Limb (tissue), 2 donors: ENCODE measurements at regions not wholly inside any gene's neighbourhood (a gene's known extent, or its start where the extent isn't known, plus 50 kb on each side); places are given as distances from the start of the nearest gene placed in this dataset.
"Not testable (repeated sequence)": the region's sequence is repeated elsewhere in the genome, so short reads cannot be mapped to it uniquely, and the experiment has no call there.

Experiments used
- DNase-seq, 2 donors: peaks; one replicate each; pipeline ENCODE4 v3.0.0-alpha.2; 2016; ENCODE audit errors: extremely low spot score in 2 of 2

DNA sequence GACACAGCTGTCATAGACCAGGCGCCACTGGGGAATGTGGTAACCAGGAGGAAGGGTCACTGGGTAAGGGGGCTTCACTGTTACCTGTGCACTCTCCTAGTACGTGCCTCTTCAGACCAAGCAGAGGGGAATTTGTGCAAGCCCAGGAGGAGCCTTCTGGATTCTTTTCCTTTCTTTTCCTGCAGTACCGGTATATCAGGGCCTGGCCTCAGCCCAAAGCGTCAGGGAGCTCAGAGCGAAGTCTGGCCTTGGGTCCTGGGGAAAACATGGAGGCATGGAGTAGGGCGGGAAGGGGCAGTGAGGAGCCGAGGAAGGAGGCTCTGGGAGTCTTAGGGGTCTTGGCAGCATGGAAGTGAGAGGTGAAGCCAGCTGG lies 133.6 kb upstream of the GDF10 start:
- no peak for DNase-seq

DNA sequence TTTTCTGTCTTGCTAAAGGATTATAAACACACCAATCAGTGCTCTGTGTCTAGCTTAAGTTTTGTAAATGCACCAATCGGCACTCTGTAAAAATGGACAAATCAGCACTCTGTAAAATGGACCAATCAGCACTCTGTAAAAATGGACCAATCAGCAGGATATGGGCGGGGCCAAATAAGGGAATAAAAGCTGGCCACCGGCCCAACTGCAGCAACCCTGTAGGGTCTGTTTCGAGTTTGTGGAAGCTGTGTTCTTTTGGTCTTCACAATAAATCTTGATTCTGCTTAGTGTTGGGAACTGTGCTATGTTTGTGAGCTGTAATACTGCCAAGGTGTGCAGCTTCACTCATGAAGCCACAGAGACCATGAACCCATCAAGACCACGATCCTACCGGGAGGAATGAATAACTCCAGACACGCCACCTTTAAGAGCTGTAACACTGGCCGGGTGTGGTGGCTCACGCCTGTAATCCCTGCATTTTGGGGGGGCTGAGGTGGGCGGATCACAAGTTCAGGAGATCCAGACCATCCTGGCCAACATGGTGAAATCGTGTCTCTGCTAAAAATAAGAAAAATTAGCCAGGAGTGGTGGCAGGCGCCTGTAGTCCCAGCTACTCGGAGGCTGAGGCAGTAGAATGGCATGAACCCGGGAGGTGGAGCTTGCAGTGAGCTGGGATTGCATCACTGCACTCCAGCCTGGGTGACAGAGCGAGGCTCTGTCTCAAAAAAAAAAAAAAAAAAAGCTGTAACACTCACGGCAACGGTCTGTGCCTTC lies 133.0 kb upstream of the GDF10 start:
- DNase-seq = not testable (repeated sequence)

DNA sequence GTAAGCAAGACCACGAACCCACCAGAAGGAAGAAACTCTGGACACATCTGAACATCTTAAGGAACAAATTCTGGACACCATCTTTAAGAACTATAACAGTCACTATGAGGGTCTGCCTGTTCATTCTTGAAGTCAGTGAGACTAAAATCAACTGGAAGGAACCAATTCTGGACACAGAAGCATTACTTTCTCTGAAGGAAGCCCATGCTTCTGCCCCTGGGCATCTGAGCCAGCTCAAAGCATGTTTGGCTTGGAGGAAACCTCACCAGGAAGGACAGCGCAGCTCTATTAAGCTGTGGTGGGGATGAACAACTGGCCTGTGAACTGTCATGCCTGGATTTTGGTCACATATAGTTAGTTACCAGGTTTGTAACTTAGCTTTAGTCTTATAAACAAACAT lies 132.4 kb upstream of the GDF10 start:
- DNase-seq = no peak

DNA sequence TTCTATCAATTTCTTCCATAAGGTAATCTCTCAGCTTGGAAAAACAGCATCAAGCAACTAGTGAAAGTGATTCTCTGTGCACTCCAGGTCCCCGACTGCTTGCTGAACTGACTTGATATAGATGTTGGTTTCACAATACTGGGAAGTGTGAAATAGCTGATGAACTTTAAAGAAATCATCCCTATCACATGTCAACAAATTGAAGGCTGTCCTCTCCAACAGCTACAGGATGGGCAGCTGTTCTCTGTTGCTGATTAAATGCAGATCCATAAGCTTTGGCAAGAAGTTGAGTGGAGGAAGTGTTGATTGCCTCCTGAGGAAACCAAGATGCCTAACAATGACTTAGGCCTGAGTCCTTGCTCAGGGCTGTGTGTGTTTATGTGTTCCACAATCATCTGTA lies 130.4 kb upstream of the GDF10 start:
- DNase-seq = no peak

DNA sequence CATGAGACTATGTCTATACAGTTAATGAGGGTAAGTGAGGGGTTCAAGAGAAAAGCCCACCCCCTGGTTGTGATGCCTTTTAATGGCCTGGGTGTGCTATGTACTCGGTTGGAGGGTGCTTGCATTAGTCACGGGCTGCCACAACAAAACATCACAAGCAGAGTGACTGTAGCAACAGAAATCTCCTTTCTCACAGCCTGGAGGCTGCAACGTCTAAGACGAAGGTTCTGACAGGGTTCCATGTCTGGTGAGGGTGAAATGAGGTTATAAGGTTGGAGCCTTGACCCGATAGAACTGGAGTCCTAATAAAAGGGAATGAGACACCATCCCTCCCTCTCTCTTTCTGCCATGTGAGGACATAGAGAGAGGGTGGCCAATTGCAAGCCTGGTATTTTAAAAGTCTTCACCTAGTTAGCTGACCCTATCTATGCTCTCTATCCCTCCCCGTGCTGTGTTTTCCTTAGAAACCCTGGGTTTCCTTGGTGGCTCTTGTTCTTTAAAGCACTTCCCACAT lies 126.0 kb upstream of the GDF10 start:
- no peak for DNase-seq

DNA sequence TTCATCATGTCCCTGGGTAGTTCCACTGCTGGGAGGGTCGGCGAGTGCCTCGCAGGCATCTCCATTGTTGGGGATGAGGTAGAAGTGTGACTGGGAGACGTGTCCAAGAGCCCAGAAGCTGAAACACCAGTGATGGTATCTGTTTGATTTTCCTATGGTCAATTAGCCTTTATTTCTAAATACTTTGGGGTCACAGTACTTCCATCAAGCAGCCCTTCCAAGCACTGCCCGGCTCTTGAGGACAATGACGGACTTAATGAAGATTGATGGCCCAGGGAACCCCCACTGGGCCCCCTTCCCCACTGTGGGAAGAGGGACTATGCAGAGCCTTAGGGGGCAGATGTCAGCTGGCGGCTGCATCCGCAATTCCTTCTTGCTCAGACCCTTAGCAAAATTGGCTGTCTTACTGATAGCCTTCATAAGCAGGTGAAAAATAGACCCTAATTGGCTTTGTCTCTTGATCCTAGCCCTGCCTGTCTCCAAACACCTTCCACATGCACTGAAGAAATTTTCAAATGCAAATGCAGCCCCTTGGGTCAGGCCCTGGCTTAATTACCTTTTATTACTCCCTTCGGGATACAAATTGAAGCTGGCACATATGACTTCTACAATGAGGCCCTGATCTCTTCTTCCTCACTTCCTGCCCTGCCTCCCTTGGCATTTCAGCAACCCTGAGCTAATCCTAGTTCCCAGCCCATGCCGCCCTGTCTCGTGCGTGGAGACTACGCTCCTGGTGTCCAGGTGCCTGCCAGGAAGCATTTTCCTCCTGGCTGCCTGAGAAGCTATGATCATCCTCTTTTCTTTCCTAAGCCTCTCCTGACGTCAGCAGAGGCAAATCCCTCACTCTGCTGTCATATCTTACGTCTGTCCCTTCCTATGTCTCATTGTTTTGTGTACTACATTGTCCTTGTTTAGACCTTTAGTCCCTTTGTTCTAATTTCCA lies 124.5 kb upstream of the GDF10 start:
- DNase-seq = no peak

DNA sequence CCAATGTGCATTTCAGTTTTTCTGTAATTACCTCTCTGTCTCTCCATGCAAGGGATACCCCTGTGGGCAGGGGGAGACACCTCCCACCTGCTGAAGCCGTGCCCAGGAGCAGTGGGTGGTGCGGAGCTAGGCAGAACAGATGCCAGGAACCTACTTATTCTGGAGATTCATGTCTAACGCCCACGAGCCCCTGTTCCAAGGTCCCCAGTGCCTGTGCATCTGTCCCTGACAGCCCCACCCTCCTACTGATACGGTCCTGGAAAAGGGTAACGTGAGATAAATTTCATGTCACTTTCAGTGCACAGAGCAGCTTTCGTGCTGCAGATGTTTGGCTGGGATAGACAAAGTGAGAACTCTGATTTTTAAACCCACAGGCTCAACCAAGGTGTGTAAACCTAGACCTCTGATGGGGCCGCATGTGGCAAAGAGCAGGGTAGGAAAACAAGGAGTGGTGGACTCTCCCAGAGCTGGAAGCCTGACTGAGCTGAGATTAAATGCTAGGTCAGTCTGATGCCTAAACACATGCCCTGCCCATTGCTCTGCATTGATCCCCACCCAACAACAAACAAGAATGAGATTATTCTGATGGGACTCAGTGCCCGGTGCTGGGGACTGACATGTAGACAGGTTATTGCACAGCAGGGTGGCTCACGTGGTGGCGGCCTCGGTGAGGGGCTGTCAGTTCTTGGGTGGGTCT lies 123.6 kb upstream of the GDF10 start:
- no peak for DNase-seq

DNA sequence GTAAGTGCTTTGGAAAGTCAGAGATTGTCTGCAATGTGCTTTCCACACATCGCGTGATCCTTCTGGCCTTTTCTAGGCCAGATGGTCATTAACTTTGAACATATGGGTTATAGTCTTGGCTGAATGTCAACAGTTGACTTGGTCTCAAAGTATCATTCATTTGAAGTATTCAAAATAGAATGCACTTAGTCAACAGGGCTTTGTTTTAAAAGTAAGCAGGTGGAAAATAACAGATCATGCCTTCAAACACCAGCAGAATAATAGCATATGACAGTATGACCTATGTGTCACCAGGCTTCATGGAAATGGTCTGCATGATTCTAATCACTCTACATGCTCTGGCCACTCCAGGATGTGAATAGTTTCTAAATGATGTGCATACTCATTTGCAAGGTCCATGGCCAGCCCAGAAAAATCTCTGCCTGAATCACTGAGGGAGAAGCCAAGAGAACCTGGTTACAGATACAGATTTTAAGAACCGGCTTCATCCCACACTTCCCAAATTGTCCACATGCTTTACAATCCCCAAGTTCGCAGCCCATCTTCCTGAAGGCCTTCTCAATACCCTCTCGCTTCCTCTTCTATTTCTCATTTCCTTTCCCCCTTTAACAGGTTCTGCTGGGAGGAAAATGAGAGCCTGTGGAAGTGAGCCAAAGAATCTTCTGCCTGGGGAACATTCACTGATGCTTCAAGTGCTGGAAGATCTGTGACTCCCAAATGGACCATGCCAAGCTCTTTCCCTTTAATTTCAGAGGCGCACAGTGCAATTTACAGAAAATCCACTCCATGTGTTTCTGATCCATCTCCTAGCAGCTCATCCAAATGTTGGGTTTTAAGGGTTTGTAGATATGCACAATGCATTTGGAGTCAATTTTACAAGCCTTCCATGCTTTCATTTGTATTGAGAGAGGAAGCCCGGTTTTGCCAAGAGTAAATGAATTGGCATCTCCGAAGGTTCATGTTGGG lies 122.8 kb upstream of the GDF10 start:
- no peak for DNase-seq

DNA sequence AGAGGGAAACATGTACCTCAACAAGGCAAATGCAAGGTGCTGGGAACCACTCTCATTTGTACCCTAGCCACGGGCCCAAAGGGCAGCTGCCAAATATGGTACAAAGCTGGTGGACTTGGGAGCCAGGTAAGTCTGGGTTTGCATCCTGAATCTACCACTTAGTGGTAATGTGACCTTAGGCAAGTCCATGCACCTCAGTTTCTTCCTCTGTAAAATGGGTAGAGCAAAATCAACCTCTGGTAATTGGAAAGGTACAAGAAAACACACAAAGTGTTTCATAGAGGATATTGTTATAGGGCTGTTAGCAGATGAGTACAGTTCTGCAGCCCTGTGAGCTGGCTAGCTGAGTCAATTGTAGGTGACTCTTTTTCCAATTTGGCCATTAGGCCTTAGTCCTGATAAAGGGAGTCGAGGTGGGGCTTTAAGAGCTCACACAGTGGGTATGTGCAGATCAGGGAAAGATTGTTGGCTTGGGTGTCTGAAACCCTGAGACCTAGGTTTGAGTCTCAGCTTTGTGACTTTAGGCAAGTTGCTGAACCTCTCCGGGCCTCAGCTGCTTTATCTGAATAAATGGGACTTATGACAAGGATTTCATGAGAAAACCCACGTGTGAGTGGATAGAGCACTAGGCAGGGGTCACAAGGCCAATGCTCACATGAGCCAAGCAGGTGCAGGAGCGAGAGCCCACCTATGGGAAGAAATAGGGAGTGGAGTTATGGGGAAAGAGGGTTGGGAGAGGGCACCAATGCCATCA lies 121.3 kb upstream of the GDF10 start:
- no peak for DNase-seq

DNA sequence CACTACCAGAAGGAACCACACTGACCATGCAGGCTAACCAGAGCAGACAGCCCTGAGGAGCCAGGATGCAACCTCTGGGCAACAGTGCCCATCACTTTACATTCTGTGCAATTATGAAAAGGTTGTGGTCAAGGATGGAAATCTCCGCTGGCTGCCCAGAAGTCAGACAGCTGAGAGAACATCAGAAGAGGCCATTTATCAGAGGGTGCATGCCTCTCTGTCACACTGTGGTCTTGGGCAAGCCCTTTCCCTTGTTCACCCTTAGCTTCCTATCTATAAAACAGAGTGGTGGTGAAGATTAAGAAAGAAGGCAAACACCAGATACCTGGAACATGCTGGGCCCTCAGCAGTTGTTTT lies 120.7 kb upstream of the GDF10 start:
- DNase-seq = no peak

DNA sequence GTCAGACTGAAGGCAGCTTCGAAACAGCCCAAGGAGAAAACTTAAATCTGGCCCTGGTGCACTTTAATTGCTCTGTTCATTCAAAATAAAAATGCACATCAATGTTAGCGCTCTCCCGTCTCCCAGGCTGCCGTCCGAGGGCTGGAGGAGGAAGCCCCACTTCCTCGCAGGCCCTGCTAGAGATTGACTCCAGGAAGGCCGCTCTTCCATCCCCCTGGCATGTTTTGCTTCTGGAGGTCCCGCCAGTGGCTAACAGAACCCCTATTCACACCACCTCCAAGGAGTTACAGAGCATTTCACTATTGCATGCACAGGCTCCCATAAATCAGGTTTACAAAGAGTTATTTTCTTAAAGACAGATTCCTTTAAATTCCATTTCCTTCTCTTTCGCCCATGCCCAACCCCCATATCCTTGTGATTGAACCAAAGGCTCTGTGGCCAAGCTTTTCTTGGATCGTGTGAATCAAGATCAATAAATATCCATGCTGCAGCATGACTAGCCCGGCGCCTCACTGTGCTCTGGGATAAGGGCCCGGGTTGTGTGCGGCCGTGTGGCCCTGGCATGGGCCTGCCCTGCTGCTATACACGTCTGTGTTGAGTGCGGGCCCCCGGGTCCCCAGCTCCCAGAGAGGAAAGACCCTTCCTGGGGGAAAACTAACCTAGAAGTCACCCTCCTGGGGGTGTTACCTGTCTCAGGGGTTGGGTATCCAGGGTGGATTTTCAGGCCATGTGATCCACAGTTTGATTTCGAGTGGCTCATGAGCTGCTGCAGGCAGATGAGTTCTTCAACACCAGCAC lies 118.7 kb upstream of the GDF10 start:
- no peak for DNase-seq

DNA sequence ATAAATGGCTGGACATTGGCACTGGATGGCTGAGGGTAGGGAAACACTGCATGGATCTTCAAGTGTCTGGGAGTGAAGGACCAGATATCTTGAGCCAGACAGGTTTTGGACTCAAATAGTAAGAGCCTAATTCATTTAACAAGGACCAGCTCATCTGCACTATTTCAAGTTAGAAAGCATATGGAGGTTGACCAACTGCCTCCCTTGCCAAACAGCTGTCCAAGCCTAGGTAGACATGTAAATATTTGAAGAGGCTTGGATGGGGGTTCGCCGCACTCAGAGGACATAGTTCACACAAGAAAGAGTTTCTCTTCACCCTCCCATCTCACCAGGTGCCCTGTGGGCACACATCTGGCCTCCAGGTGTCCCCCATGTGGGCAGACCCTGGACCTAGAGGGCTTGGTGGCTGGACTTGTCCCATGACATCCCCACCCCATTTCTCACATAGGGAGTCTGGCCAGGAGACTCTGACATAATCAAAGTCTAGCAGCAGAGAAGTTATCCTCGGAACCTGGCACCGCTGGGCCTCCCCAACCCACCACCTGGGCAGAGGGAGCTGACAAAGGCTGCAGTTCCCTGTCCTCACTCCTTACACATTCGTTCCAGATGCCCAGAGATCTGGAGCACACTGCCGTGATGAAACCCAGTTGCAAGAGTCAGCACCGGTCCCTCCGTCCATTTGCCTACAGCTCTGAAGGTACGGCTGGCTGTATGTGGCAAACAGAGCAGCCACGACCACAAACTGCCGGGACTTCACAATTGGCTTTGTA lies 116.9 kb upstream of the GDF10 start:
- DNase-seq = no peak

DNA sequence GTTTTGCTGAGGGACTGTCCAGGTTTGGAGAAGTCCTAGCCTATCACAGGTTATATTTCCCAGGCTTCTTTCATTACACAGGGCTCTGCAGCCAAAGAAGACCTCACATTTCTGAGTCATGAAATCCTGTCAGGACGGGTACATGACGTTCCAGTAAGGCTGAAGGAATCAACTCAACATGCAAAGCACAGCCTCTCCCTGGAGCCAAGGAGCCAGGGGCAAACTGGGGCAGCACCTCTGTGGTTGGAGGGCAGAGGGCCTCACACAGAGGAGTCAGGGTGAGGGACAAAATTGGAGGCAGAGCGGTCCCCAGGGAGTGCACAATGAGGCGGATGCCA lies 116.3 kb upstream of the GDF10 start:
- no peak for DNase-seq

DNA sequence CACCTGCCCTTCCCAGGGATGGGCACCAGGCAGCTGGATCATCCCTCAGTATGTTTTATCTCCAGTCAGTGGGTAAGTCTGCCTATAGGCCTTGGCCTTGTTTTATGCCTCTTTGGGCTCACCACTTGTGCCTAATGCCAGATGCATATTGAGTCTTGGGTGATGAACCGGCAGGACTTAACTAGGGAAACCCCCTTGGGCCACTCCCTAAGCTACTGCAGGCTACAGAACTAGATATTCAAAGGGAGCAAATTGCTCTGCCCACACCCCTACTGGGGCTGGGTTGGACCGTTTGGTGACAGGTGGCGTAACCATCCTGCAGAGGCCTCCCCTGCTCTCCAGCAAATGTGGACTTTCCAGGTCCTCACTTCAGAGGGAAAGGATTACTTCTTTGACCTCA lies 115.7 kb upstream of the GDF10 start:
- no peak for DNase-seq

DNA sequence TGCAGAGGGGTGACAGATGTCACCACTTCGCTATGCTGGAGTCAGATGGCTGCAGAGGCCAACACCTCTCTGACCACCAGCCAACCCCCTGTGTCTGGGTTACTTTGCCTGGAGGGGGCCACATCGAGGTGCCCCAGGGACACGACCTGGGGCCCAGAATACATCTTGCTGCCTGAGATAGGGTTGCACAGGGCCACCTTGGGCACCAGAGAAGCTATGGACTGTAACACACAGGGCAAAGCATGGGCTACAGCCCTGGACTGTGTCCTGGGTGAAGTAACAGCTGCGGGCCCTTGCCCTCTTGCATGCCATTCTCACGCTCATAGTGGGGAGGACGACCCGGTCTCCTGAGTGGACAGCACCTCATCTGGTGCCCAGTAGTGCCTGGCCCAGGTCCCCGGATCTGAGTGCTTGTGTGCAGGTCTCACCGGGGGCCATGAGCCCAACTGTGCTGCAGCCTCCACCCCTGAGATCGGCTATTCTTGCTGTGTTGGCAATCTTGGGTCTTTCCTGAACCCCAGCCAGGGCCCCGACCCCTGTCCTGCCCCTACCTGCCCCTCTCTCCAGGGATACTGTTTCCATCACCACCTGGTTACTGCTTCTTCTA lies 115.2 kb upstream of the GDF10 start:
- DNase-seq = no peak

DNA sequence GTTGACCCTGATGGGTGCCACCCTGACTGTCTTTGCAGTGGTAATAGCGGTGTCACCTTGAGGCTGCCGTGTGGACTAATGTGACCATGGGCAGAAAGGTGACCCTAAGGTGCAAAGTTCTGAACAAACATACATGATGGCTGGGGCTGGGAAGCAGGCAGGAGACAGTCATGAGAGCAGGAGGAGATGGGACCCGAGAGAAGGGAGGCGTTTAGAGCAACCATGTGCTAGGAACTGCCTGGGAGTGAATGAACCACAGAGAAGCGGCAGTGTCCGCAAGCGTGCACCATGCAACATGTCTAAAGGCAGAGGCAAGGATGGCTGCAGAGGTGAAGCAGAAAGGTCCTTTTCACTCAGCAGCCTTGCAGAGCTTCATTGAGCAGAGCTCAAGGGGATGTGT lies 113.1 kb upstream of the GDF10 start:
- no peak for DNase-seq

DNA sequence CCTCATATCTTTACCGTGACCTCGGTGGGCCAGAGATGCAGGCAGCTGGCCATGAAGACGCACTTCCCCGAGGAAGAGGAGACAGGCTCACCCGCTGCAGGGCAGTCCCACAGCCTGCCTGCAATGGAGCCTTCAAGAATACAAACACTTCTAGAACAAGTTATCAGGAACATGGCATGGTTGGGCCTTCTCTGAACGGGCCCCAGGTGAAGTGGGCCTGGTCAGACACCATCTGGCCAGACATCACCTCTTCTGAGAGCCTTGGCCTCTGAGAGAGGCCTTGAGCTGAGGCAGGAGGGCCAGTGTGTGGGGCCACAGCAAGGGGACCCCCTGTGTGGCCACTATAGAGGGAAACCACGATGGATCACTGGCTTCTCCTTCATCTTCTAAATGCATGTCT lies 112.4 kb upstream of the GDF10 start:
- no peak for DNase-seq

DNA sequence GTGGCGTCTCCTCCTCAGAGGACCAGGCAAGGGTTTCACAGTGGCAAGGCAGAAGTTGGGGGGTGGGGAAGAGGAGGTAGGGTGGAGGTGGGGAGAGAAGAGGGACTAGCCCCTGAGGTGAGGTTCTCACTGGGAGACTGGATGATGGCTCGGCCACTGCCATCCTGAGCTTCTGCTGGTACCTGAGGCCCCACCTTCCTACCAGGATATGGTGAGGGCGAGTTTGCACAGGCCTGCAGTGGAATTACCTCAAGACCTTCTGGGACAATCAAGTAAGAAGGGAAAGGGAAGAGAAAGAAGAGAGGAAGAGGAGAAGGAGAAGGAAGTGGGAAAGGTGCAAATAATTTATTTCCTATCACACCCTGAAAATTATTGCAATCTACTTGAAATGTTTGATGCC lies 111.8 kb upstream of the GDF10 start:
- no peak for DNase-seq
